OCI-LY3 (cell line): ENCODE measurements at regions not wholly inside any gene's neighbourhood (a gene's known extent, or its start where the extent isn't known, plus 50 kb on each side); places are given as distances from the start of the nearest gene placed in this dataset.

ENCODE experiments used
- H2AFZ ChIP-seq: fragments of 200-600, 300-600 bp; shearing (Covaris generic); 2 replicates; pipeline ENCODE4 v1.6.0; 2014; ENCODE audit warnings: antibody characterized with exemption, low read depth, low read length
- H3K27ac ChIP-seq: fragments of 200-600, 300-600 bp; sonication (generic); 2 replicates; pipeline ENCODE4 v1.5.1; 2014; ENCODE audit warnings: mild to moderate bottlenecking, low read length, moderate library complexity, mixed read lengths
- H3K27me3 ChIP-seq: fragments of 200-600, 300-600 bp; sonication (generic); 2 replicates; pipeline ENCODE4 v1.6.1; 2014; ENCODE audit warnings: low read depth, low read length, mixed read lengths
- H3K36me3 ChIP-seq: fragments of 200-600, 300-600 bp; sonication (generic); replicated peaks from 2 replicates; pipeline ENCODE3; 2014; ENCODE audit warnings: low read depth, low read length, mixed read lengths
- H3K4me1 ChIP-seq: fragments of 300-600, 200-600 bp; sonication (generic); 2 replicates; pipeline ENCODE4 v1.6.1; 2014; ENCODE audit warnings: low read length, mixed read lengths
- H3K4me2 ChIP-seq: fragments of 200-600, 300-600 bp; sonication (generic); 2 replicates; pipeline ENCODE4 v1.6.1; 2014; ENCODE audit warnings: low read length, mixed read lengths
- H3K4me3 ChIP-seq: fragments of 300-600, 200-600 bp; sonication (generic); 2 replicates; pipeline ENCODE4 v1.5.1; 2014; ENCODE audit warnings: antibody characterized with exemption, mild to moderate bottlenecking, low read length, moderate library complexity
- H3K79me2 ChIP-seq: fragments of 300-600, 200-600 bp; shearing (Covaris generic); 2 replicates; pipeline ENCODE4 v1.6.1; 2014; ENCODE audit warnings: mild to moderate bottlenecking, low read length, mixed read lengths
- H3K9ac ChIP-seq: fragments of 300-600, 200-600 bp; shearing (Covaris generic); 2 replicates; pipeline ENCODE4 v1.6.0; 2014; ENCODE audit warnings: mild to moderate bottlenecking, low read length, moderate library complexity
- H3K9me3 ChIP-seq: fragments of 200-600, 300-600 bp; shearing (Covaris generic); 2 replicates; pipeline ENCODE4 v1.6.1; 2014; ENCODE audit warnings: low read length, mixed read lengths; ENCODE audit not compliant: insufficient read depth
- H4K20me1 ChIP-seq: fragments of 200-600, 300-600 bp; sonication (generic); 2 replicates; pipeline ENCODE4 v1.6.1; 2016; ENCODE audit warnings: low read length, mixed read lengths; ENCODE audit not compliant: insufficient read depth
- CTCF ChIP-seq: fragments of 200-600, 300-600 bp; sonication (generic); IDR thresholded peaks from 2 replicates; pipeline ENCODE4 v1.5.1; 2014; ENCODE audit warnings: antibody characterized with exemption, low read length, low read depth
- EZH2phosphoT487 ChIP-seq: fragments of 200-600 bp; shearing (Covaris generic); IDR thresholded peaks from 2 replicates; pipeline ENCODE4 v1.6.1; 2018; ENCODE audit warnings: antibody characterized with exemption, mixed run types, low read depth

GRCh38 chr12:76707772-76708171 is 56.1 kb upstream of the ZDHHC17 start:
- H3K4me1 ChIP-seq, result peaks cover 22% of the 10 kb centered on the region
- no peak overlapping the region for H3K4me2 ChIP-seq
- H3K4me3 ChIP-seq, result no peak overlapping the region
- TF ChIP-seq CTCF, result no peak
- no peak for TF ChIP-seq EZH2phosphoT487
- no peaks in the 10 kb centered on the region for H3K27me3 ChIP-seq
- H3K36me3 ChIP-seq, result no peaks in the 10 kb centered on the region
- H3K79me2 ChIP-seq, result no peaks in the 10 kb centered on the region
- H2AFZ ChIP-seq, result no peak overlapping the region
- H4K20me1 ChIP-seq, result no peaks in the 10 kb centered on the region
- no peaks in the 10 kb centered on the region for H3K9me3 ChIP-seq
- no peak overlapping the region for H3K9ac ChIP-seq
- H3K27ac ChIP-seq, result no peak overlapping the region

- Histone ChIP-seq H3K4me2 (no peak overlapping the region), H4K20me1 (no peaks in the 10 kb centered on the region), H3K27ac (no peak overlapping the region), H2AFZ (no peak overlapping the region), H3K4me3 (no peak overlapping the region), H3K4me1 (peaks cover 18% of the 10 kb centered on the region), H3K36me3 (no peaks in the 10 kb centered on the region), H3K9ac (no peak overlapping the region), H3K27me3 (no peaks in the 10 kb centered on the region), H3K9me3 (no peaks in the 10 kb centered on the region), H3K79me2 (no peaks in the 10 kb centered on the region)
- TF ChIP-seq EZH2phosphoT487, result no peak
- TF ChIP-seq CTCF, result no peak
These were observed 55.6 kb upstream of the ZDHHC17 start for GRCh38 chr12:76708296-76708695.

- H3K79me2 ChIP-seq, result no peaks in the 10 kb centered on the region
- no peaks in the 10 kb centered on the region for H3K36me3 ChIP-seq
- H3K4me3 ChIP-seq, result no peak overlapping the region
- H3K4me2 ChIP-seq, result no peak overlapping the region
- no peaks in the 10 kb centered on the region for H3K9me3 ChIP-seq
- no peaks in the 10 kb centered on the region for H4K20me1 ChIP-seq
- H3K27ac ChIP-seq, result no peak overlapping the region
- no peak overlapping the region for H3K9ac ChIP-seq
- no peak for TF ChIP-seq EZH2phosphoT487
- TF ChIP-seq CTCF, result no peak
- H3K27me3 ChIP-seq, result no peaks in the 10 kb centered on the region
- no peak overlapping the region for H2AFZ ChIP-seq
- no peaks in the 10 kb centered on the region for H3K4me1 ChIP-seq
These were observed 52.7 kb upstream of the ZDHHC17 start for GRCh38 chr12:76711241-76711640.

GRCh38 chr12:76713130-76713529 is 50.8 kb upstream of the ZDHHC17 start:
- Histone ChIP-seq H3K4me1 (no peaks in the 10 kb centered on the region), H2AFZ (no peak overlapping the region), H3K9me3 (no peaks in the 10 kb centered on the region), H3K4me2 (no peak overlapping the region), H3K36me3 (no peaks in the 10 kb centered on the region), H3K4me3 (no peak overlapping the region), H3K79me2 (no peaks in the 10 kb centered on the region), H4K20me1 (no peaks in the 10 kb centered on the region), H3K9ac (no peak overlapping the region), H3K27me3 (no peaks in the 10 kb centered on the region), H3K27ac (no peak overlapping the region)
- TF ChIP-seq CTCF, result no peak
- no peak for TF ChIP-seq EZH2phosphoT487
